Gastroesophageal sphincter (tissue), 4 donors: ENCODE measurements at regions not wholly inside any gene's neighbourhood (a gene's known extent, or its start where the extent isn't known, plus 50 kb on each side); places are given as distances from the start of the nearest gene placed in this dataset.

Source experiments
- ATAC-seq: fragments of 150-250 bp; one replicate; pipeline ENCODE4 v1.9.1; 2016; ENCODE audit warnings: mild to moderate bottlenecking, moderate library complexity
- H3K27ac ChIP-seq, 4 donors: fragments of 200-600 bp; sonication (generic) in 3 of 4; 1 replicate in 3 of 4; 2 replicates in 1 of 4; pipeline ENCODE4 v1.5.1; 2016 to 2019
- H3K27me3 ChIP-seq: fragments of 200-600 bp; sonication (generic); one replicate; pipeline ENCODE4 v1.5.1; 2019
- H3K36me3 ChIP-seq, 2 donors: fragments of 200-600 bp; sonication (generic); one replicate each; pipeline ENCODE4 v1.5.1; 2019; ENCODE audit warnings: control low read depth in 1 of 2
- H3K4me1 ChIP-seq, 3 donors: fragments of 200-600 bp; sonication (generic); 1 replicate in 2 of 3; 2 replicates in 1 of 3; pipeline ENCODE4 v1.5.1; 2016 to 2019; ENCODE audit warnings: control low read depth in 2 of 3
- H3K4me3 ChIP-seq, 2 donors: fragments of 200-600 bp; sonication (generic); one replicate each; pipeline ENCODE4 v1.5.1; 2019; ENCODE audit warnings: mild to moderate bottlenecking in 1 of 2, moderate library complexity in 1 of 2
- H3K9me3 ChIP-seq, 3 donors: fragments of 200-600 bp; sonication (generic); one replicate each; pipeline ENCODE4 v1.5.1; 2017 to 2019; ENCODE audit warnings: control low read depth in 2 of 3
- CTCF ChIP-seq, 4 experiments: fragments of 200-600 bp in 2 of 4; fragments of 450-650 bp in 2 of 4; sonication (generic) in 1 of 4; IDR thresholded peaks; one replicate each; pipeline ENCODE4 v1.5.1; 2017 to 2019; ENCODE audit warnings: antibody characterized with exemption in 4 of 4, mild to moderate bottlenecking in 2 of 4, moderate library complexity in 2 of 4
- EP300 ChIP-seq: sonication (generic); formaldehyde crosslinking; IDR thresholded peaks from one replicate; pipeline ENCODE4 v1.6.1; 2017; ENCODE audit warnings: antibody characterized with exemption, mild to moderate bottlenecking
- POLR2A ChIP-seq, 2 donors: fragments of 450-650 bp; IDR thresholded peaks; one replicate each; pipeline ENCODE4 v1.6.1; 2017; ENCODE audit warnings: antibody characterized with exemption in 2 of 2, mild to moderate bottlenecking in 2 of 2, moderate library complexity in 1 of 2
- POLR2AphosphoS5 ChIP-seq: sonication (generic); formaldehyde crosslinking; IDR thresholded peaks from one replicate; pipeline ENCODE4 v1.6.1; 2017; ENCODE audit warnings: antibody characterized with exemption
- WGBS, 2 donors: methylation state at CpG; one replicate each; pipeline ENCODE4 v1.1.5; 2018; ENCODE audit warnings: low coverage in 1 of 2; 5-methylcytosine and 5-hydroxymethylcytosine counted together

- TF ChIP-seq EP300, result no peak
- TF ChIP-seq POLR2A (IDR thresholded peaks at IDR 0.05), result no peak
- no peak for TF ChIP-seq CTCF (IDR thresholded peaks at IDR 0.05)
- TF ChIP-seq POLR2AphosphoS5, result no peak
- Histone ChIP-seq H3K27me3 (no peaks in the 10 kb centered on the region), H3K4me3 (no peak overlapping the region), H3K27ac (no peak overlapping the region), H3K9me3 (no peaks in the 10 kb centered on the region), H3K4me1 (no peaks in the 10 kb centered on the region), H3K36me3 (no peaks in the 10 kb centered on the region)
- ATAC-seq, result no peak
- WGBS, 2 donors, result 88 to 90% methylated on average over 5 to 10 of the region's 10 CpGs
Measured at GRCh38 chr21:23020969-23021368, 2022.8 kb downstream of the NCAM2 start.

GRCh38 chr21:23021481-23021880 is 2023.3 kb downstream of the NCAM2 start:
- WGBS, 2 donors, result 98% methylated on average over 10 of the region's 37 CpGs; no CpG with 5 or more reads in 1 of the 2 donors
- no peak overlapping the region for H3K4me3 ChIP-seq
- TF ChIP-seq POLR2A (IDR thresholded peaks at IDR 0.05) (no peak), POLR2AphosphoS5 (no peak), EP300 (no peak), CTCF (IDR thresholded peaks at IDR 0.05) (no peak)
- H3K36me3 ChIP-seq, result no peaks in the 10 kb centered on the region
- H3K4me1 ChIP-seq, result no peaks in the 10 kb centered on the region
- H3K27ac ChIP-seq, result no peak overlapping the region
- no peak for ATAC-seq
- H3K27me3 ChIP-seq, result no peaks in the 10 kb centered on the region
- no peaks in the 10 kb centered on the region for H3K9me3 ChIP-seq

GRCh38 chr21:23026878-23027277 is 2028.7 kb downstream of the NCAM2 start:
- Histone ChIP-seq H3K9me3 (no peaks in the 10 kb centered on the region), H3K27ac (no peak overlapping the region), H3K36me3 (no peaks in the 10 kb centered on the region), H3K4me3 (no peak overlapping the region), H3K27me3 (no peaks in the 10 kb centered on the region), H3K4me1 (no peaks in the 10 kb centered on the region)
- TF ChIP-seq POLR2AphosphoS5 (no peak), POLR2A (IDR thresholded peaks at IDR 0.05) (no peak), CTCF (IDR thresholded peaks at IDR 0.05) (no peak), EP300 (no peak)
- WGBS, 2 donors, result 87 to 96% methylated on average over 2 of the region's 2 CpGs
- no peak for ATAC-seq

- Histone ChIP-seq H3K27ac (no peak overlapping the region), H3K36me3 (no peaks in the 10 kb centered on the region), H3K9me3 (no peaks in the 10 kb centered on the region), H3K27me3 (no peaks in the 10 kb centered on the region), H3K4me3 (no peak overlapping the region), H3K4me1 (no peaks in the 10 kb centered on the region)
- no peak for TF ChIP-seq CTCF (IDR thresholded peaks at IDR 0.05)
- WGBS, 2 donors, result 51 to 74% methylated on average over 4 to 6 of the region's 7 CpGs
- no peak for ATAC-seq
Measured at GRCh38 chr21:23039846-23040245, 2041.6 kb downstream of the NCAM2 start.

GRCh38 chr21:23045955-23046354 is 2047.7 kb downstream of the NCAM2 start:
- TF ChIP-seq EP300, result no peak
- no peak for TF ChIP-seq POLR2AphosphoS5
- no peak for TF ChIP-seq CTCF (IDR thresholded peaks at IDR 0.05)
- no peak for TF ChIP-seq POLR2A (IDR thresholded peaks at IDR 0.05)
- H3K27ac ChIP-seq, result no peak overlapping the region
- H3K4me3 ChIP-seq, result no peak overlapping the region
- no peaks in the 10 kb centered on the region for H3K4me1 ChIP-seq
- WGBS, 2 donors, result 45 to 57% methylated on average over 1 of the region's 1 CpG
- H3K36me3 ChIP-seq, result no peaks in the 10 kb centered on the region
- H3K9me3 ChIP-seq, result no peaks in the 10 kb centered on the region
- ATAC-seq, result no peak
- H3K27me3 ChIP-seq, result no peaks in the 10 kb centered on the region
